HCT116 (cell line): ENCODE measurements at regions not wholly inside any gene's neighbourhood (a gene's known extent, or its start where the extent isn't known, plus 50 kb on each side); places are given as distances from the start of the nearest gene placed in this dataset.

Experiments used
- CEBPB ChIP-seq: IDR thresholded peaks from 2 replicates; pipeline ENCODE4 v1.6.1; 2012; ENCODE audit warnings: low read depth
- CTCF ChIP-seq, 3 experiments: fragments of 200-600 bp in 1 of 3; sonication (generic) in 1 of 3; IDR thresholded peaks in 2 of 3; conservative IDR thresholded peaks in 1 of 3; 2 replicates each; pipeline ENCODE4 v1.5.1; 2012 to 2017; ENCODE audit warnings: low read depth in 2 of 3, low read length in 2 of 3, antibody characterized with exemption in 1 of 3, borderline replicate concordance in 1 of 3, control low read depth in 1 of 3, mild to moderate bottlenecking in 1 of 3, mixed read lengths in 1 of 3, mixed run types in 1 of 3, moderate library complexity in 1 of 3; ENCODE audit not compliant: insufficient read depth in 1 of 3
- EZH2 ChIP-seq: fragments of 200-600 bp; sonication (generic); IDR thresholded peaks from 2 replicates; pipeline ENCODE4 v1.6.1; 2017; ENCODE audit warnings: antibody characterized with exemption, mixed run types
- POLR2AphosphoS5 ChIP-seq: IDR thresholded peaks from 2 replicates; pipeline ENCODE4 v1.6.1; 2011; ENCODE audit warnings: mild to moderate bottlenecking, low read depth, low read length, moderate library complexity
- SP1 ChIP-seq: IDR thresholded peaks from 2 replicates; pipeline ENCODE4 v1.6.1; 2012; ENCODE audit warnings: low read depth

DNA sequence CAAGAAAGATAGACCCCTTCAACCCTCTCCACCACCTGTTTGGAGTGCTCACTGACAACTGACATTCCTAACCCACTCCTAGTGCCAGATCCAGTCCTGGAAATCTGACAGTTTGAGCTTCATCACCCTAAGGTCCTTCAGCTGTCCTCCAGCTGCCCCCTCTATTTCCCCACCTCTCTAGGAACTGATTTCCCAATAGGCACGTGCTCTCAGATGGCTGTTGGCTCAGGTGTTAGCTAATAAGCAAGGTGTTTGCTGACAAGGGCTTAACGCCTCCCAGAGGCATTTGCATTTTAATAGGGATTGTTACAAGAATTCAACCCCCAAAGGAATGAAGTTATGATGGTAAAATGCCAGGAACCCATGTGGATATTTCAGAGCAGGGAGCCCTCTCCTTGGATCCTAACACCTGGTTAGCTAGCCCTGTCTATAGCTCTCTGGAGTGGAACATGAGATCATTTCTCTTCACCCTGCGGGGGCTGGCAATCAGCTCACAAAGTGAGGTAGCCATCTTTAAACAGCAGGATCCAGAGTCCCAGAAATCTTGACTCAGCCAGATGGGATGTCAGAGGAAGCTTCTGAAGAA, 348.5 kb upstream of the SFRP2 start:
- no peak for TF ChIP-seq CTCF (IDR thresholded peaks at IDR 0.05 in 2 of 3, conservative IDR thresholded peaks at IDR 0.05 in 1 of 3; ENCODE audit: borderline replicate concordance in 1 of 3, insufficient read depth in 1 of 3, low read depth in 2 of 3, low read length in 2 of 3)
- TF ChIP-seq POLR2AphosphoS5, result no peak
- TF ChIP-seq EZH2, result no peak
- no peak for TF ChIP-seq SP1
- TF ChIP-seq CEBPB, result no peak
